Caco-2 (cell line): ENCODE measurements at regions not wholly inside any gene's neighbourhood (a gene's known extent, or its start where the extent isn't known, plus 50 kb on each side); places are given as distances from the start of the nearest gene placed in this dataset.

Source experiments
- BruUV-seq: library from RNA; stranded (reverse); fragments of 400-500 nt; replicated peaks from 2 replicates; lab custom pipeline; 2021; lab: Mats Ljungman, UMichigan
- CTCF ChIA-PET: fragments of 300-600 bp; sonication (Branson Sonifier 250); formaldehyde crosslinking; loops from one replicate; lab custom pipeline; 2022; ENCODE audit warnings: antibody characterized with exemption; lab: Charles Lee
- POLR2A ChIA-PET: fragments of 300-600 bp; sonication (Branson Sonifier 250); formaldehyde crosslinking; loops from one replicate; lab custom pipeline; 2022; ENCODE audit warnings: antibody characterized with exemption; lab: Charles Lee
- DNase-seq, 2 experiments: peaks; one replicate each; pipeline versions ENCODE4 v3.0.0 to v3.0.0-alpha.2; 2020 to 2022
- H3K27me3 ChIP-seq: replicated peaks from 2 replicates; pipeline ENCODE4 v1.6.0; 2011; ENCODE audit warnings: low read length; ENCODE audit not compliant: control insufficient read depth, insufficient read depth
- H3K36me3 ChIP-seq: 2 replicates; pipeline ENCODE4 v1.5.1; 2011; ENCODE audit warnings: low read length; ENCODE audit not compliant: control insufficient read depth, insufficient read depth
- H3K4me1 ChIP-seq: fragments of 250-450 bp; sonication (Bioruptor Pico); 2 replicates; pipeline ENCODE4 v1.5.1; 2020; ENCODE audit warnings: mild to moderate bottlenecking
- H3K4me3 ChIP-seq: 2 replicates; pipeline ENCODE4 v1.5.1; 2011; ENCODE audit warnings: low read depth, mild to moderate bottlenecking, control low read depth, low read length
- H3K9me3 ChIP-seq: fragments of 250-450 bp; sonication (Bioruptor Pico); 2 replicates; pipeline ENCODE4 v1.5.1; 2020; ENCODE audit warnings: mild to moderate bottlenecking, moderate library complexity
- H3K27ac Mint-ChIP-seq: one replicate; pipeline ENCODE4 v1.8.0; 2022; ENCODE audit warnings: mixed read lengths; ENCODE audit not compliant: unreplicated experiment
- H3K27me3 Mint-ChIP-seq: one replicate; pipeline ENCODE4 v1.8.0; 2022; ENCODE audit warnings: mixed read lengths; ENCODE audit not compliant: insufficient read depth, unreplicated experiment
- H3K36me3 Mint-ChIP-seq: one replicate; pipeline ENCODE4 v1.8.0; 2022; ENCODE audit warnings: mild to moderate bottlenecking, mixed read lengths; ENCODE audit not compliant: insufficient read depth, unreplicated experiment
- H3K4me1 Mint-ChIP-seq: one replicate; pipeline ENCODE4 v1.8.0; 2022; ENCODE audit warnings: low read depth, mixed read lengths; ENCODE audit not compliant: unreplicated experiment
- H3K4me3 Mint-ChIP-seq: one replicate; pipeline ENCODE4 v1.8.0; 2022; ENCODE audit warnings: mild to moderate bottlenecking, moderate library complexity, mixed read lengths; ENCODE audit not compliant: unreplicated experiment
- H3K9me3 Mint-ChIP-seq: one replicate; pipeline ENCODE4 v1.8.0; 2022; ENCODE audit warnings: mixed read lengths; ENCODE audit not compliant: unreplicated experiment
- intact Hi-C: fragments of 100-400 bp; cut with micrococcal nuclease; formaldehyde crosslinking; loops from one replicate; pipeline ENCODE4 v1.10.0; 2022; ENCODE audit not compliant: unreplicated experiment
- TF ChIP-seq, protein P1 (sequence below), 2 experiments: fragments of 200-600 bp in 1 of 2; IDR thresholded peaks; 1 replicate in 1 of 2; 2 replicates in 1 of 2; pipeline versions ENCODE4 v1.5.1 to v1.8.0; 2011 to 2022; ENCODE audit warnings: antibody characterized with exemption in 1 of 2, control low read depth in 1 of 2, inconsistent platforms in 1 of 2, low read depth in 1 of 2, low read length in 1 of 2, mild to moderate bottlenecking in 1 of 2, moderate library complexity in 1 of 2; ENCODE audit not compliant: insufficient read depth in 1 of 2, severe bottlenecking in 1 of 2, unreplicated experiment in 1 of 2

DNA sequence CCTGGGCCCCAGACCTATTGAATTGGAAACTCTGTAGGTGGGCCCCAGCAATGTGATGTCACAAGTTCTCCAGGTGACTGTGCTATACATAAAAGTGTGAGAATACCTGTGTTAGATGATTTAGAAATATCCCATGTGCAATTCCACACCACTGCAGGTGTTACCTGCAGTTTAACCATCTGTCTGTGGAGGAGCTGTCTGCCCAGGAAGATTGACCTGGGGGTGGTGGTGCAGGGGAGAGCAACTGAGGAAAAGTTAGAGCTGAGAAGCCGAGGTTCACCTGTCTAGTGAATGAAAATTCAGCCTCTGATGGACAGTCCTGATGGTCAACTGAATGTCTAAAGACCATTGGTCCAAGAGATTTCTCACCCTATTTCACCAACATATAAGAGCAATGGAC lies 132.2 kb upstream of the SLC24A5 start:
- Histone ChIP-seq H3K4me3 (no peak overlapping the region), H3K27me3 (no peaks in the 10 kb centered on the region), H3K4me1 (no peaks in the 10 kb centered on the region), H3K36me3 (no peaks in the 10 kb centered on the region), H3K9me3 (no peaks in the 10 kb centered on the region)
- no peak for DNase-seq
- intact Hi-C loops = loop anchor here (1.0 to 2.0 kb wide), 5 partner anchors 68 to 792 kb away; no protein-coding TSS in a partner anchor
- ChIA-PET CTCF (interaction anchor here (0.6 to 1.7 kb wide), 5 partner anchors 97 to 1134 kb away, joined by 3 to 54 read pairs (median 15); no protein-coding TSS in a partner anchor), POLR2A (no interaction called here)
- Mint-ChIP-seq H3K4me3 (no peak overlapping the region), H3K9me3 (no peaks in the 10 kb centered on the region), H3K27me3 (peaks cover 6% of the 10 kb centered on the region), H3K36me3 (no peaks in the 10 kb centered on the region), H3K27ac (no peak overlapping the region), H3K4me1 (no peaks in the 10 kb centered on the region)
- BruUV-seq = no TSS peak
- TF ChIP-seq, protein P1, sequence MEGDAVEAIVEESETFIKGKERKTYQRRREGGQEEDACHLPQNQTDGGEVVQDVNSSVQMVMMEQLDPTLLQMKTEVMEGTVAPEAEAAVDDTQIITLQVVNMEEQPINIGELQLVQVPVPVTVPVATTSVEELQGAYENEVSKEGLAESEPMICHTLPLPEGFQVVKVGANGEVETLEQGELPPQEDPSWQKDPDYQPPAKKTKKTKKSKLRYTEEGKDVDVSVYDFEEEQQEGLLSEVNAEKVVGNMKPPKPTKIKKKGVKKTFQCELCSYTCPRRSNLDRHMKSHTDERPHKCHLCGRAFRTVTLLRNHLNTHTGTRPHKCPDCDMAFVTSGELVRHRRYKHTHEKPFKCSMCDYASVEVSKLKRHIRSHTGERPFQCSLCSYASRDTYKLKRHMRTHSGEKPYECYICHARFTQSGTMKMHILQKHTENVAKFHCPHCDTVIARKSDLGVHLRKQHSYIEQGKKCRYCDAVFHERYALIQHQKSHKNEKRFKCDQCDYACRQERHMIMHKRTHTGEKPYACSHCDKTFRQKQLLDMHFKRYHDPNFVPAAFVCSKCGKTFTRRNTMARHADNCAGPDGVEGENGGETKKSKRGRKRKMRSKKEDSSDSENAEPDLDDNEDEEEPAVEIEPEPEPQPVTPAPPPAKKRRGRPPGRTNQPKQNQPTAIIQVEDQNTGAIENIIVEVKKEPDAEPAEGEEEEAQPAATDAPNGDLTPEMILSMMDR (IDR thresholded peaks at IDR 0.05; ENCODE audit: insufficient read depth in 1 of 2, low read depth in 1 of 2, low read length in 1 of 2, severe bottlenecking in 1 of 2, unreplicated experiment in 1 of 2) = no peak

DNA sequence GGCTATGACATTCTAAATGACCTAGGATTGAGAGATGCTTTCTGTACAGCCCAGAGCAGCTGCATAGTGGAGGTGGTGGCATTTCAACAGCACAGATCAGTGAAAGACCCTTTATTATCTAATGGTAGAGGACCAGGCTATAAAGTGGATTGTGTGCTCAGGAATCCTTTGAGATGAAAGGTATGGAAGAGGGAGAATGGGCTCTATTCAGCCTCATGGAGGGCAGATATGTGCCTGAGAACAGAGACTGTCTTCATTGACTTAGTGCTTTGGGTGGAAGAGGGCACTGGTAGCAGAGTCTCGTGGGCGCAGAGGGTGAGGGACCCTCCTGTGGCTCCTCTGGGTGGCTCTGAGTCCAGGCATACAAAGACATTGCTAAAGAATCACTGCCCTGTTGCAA lies 130.0 kb upstream of the SLC24A5 start:
- Mint-ChIP-seq H3K27me3 (peaks cover 9% of the 10 kb centered on the region), H3K4me3 (no peak overlapping the region), H3K27ac (no peak overlapping the region), H3K36me3 (no peaks in the 10 kb centered on the region), H3K4me1 (no peaks in the 10 kb centered on the region), H3K9me3 (no peaks in the 10 kb centered on the region)
- no TSS peak for BruUV-seq
- Histone ChIP-seq H3K4me1 (no peaks in the 10 kb centered on the region), H3K36me3 (no peaks in the 10 kb centered on the region), H3K27me3 (no peaks in the 10 kb centered on the region), H3K9me3 (no peaks in the 10 kb centered on the region), H3K4me3 (no peak overlapping the region)
- intact Hi-C loops = no loop called here
- TF ChIP-seq, protein P1 (IDR thresholded peaks at IDR 0.05; ENCODE audit: insufficient read depth in 1 of 2, low read depth in 1 of 2, low read length in 1 of 2, severe bottlenecking in 1 of 2, unreplicated experiment in 1 of 2) = no peak
- CTCF ChIA-PET = no interaction called here
- DNase-seq = no peak
- POLR2A ChIA-PET = no interaction called here

DNA sequence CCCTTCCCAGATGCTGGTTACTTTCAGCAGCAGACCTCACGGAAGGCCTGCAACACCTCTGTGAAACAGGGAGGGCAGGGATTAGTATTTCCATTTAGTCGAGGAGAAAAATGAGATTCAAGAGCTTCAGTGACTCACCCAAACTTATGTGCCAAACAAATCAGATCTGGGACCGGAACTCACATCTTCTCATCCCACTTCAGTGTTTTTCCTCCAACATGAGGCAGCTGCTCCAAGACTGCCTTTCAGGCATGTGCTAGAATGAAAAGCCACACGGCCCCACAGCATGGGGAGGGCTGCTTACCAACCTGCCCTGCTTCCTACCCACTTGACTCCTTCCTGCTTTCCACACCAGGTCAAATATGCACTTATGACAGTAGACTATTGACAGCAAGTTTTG lies 129.4 kb upstream of the SLC24A5 start:
- Histone ChIP-seq H3K36me3 (no peaks in the 10 kb centered on the region), H3K9me3 (no peaks in the 10 kb centered on the region), H3K27me3 (no peaks in the 10 kb centered on the region), H3K4me1 (no peaks in the 10 kb centered on the region), H3K4me3 (no peak overlapping the region)
- Mint-ChIP-seq H3K9me3 (no peaks in the 10 kb centered on the region), H3K4me3 (no peak overlapping the region), H3K36me3 (no peaks in the 10 kb centered on the region), H3K4me1 (no peaks in the 10 kb centered on the region), H3K27me3 (peaks cover 9% of the 10 kb centered on the region), H3K27ac (no peak overlapping the region)
- no TSS peak for BruUV-seq
- no peak for DNase-seq
- POLR2A ChIA-PET = no interaction called here
- intact Hi-C loops = no loop called here
- TF ChIP-seq, protein P1 (IDR thresholded peaks at IDR 0.05; ENCODE audit: insufficient read depth in 1 of 2, low read depth in 1 of 2, low read length in 1 of 2, severe bottlenecking in 1 of 2, unreplicated experiment in 1 of 2) = no peak
- CTCF ChIA-PET = no interaction called here
